ENCODE measurements at regions not wholly inside any gene's neighbourhood (a gene's known extent, or its start where the extent isn't known, plus 50 kb on each side); places are given as distances from the start of the nearest gene placed in this dataset.

DNA sequence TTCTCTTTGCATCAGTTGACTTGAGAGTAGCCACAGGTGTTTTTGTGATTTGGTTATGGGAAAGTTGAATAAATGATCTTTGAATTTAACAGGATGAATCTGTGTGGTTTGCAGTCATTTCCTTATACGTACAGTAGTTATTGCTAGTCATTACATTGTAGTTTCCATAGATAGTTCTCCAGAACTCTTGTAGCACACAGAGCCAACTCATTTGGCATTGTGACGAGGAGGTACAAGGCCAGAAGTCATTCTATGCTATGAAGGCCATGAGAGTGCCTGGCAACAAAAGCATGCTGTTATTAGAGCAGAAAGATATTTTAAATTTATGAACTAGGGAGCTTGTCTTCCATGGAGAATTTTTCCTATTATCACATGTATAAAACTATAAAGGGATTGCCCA is 973.0 kb upstream of the CHAC2 start:
- Histone ChIP-seq H3K4ac (ENCODE audit: low read length) (no peak overlapping the region), H2AFZ (ENCODE audit: low read length) (no peak overlapping the region), H3K27ac (replicated peaks; ENCODE audit: low read length) (no peak overlapping the region), H3K18ac (ENCODE audit: low read length) (no peak overlapping the region), H2BK5ac (ENCODE audit: low read length) (no peak overlapping the region), H4K8ac (ENCODE audit: low read depth, low read length) (no peak overlapping the region), H3K9ac (ENCODE audit: low read depth, low read length, poor library complexity) (no peak overlapping the region), H3K4me3 (ENCODE audit: low read length in 2 of 2) (no peak overlapping the region), H3K9me3 (replicated peaks in 1 of 2; ENCODE audit: control insufficient read depth in 2 of 2, insufficient read depth in 1 of 2, low read depth in 1 of 2, low read length in 2 of 2) (no peaks in the 10 kb centered on the region), H3K36me3 (replicated peaks in 1 of 2; ENCODE audit: control insufficient read depth in 2 of 2, insufficient read depth in 2 of 2, low read length in 2 of 2) (no peaks in the 10 kb centered on the region), H3K79me1 (ENCODE audit: low read depth, low read length) (no peaks in the 10 kb centered on the region), H3K4me1 (ENCODE audit: control insufficient read depth in 2 of 2, insufficient read depth in 1 of 2, low read depth in 1 of 2, low read length in 2 of 2) (peaks cover 0 to 3% of the 10 kb centered on the region in 2 donors), H2BK15ac (ENCODE audit: low read length) (no peak overlapping the region), H3K23ac (ENCODE audit: low read depth, low read length, poor library complexity) (no peak overlapping the region), H2AK5ac (ENCODE audit: low read depth, low read length) (no peak overlapping the region), H2BK12ac (ENCODE audit: low read length) (no peak overlapping the region), H4K91ac (ENCODE audit: low read depth, low read length, poor library complexity) (no peak overlapping the region), H3K14ac (ENCODE audit: low read length) (no peak overlapping the region), H3K27me3 (ENCODE audit: control insufficient read depth in 3 of 3, insufficient read depth in 3 of 3, low read depth in 1 of 3, low read length in 3 of 3) (no peaks in the 10 kb centered on the region), H3K4me2 (ENCODE audit: insufficient read depth, low read length, poor library complexity, severe bottlenecking) (no peak overlapping the region), H2BK120ac (ENCODE audit: low read depth, low read length) (no peak overlapping the region)
- no peak for DNase-seq (ENCODE audit: low spot score)
- whole genome bisulfite sequencing, 2 donors (ENCODE audit: extremely low coverage in 2 of 2, insufficient read length in 2 of 2, insufficient replicate concordance in 1 of 2) = no CpG with 5 or more reads among the region's 2 CpGs

DNA sequence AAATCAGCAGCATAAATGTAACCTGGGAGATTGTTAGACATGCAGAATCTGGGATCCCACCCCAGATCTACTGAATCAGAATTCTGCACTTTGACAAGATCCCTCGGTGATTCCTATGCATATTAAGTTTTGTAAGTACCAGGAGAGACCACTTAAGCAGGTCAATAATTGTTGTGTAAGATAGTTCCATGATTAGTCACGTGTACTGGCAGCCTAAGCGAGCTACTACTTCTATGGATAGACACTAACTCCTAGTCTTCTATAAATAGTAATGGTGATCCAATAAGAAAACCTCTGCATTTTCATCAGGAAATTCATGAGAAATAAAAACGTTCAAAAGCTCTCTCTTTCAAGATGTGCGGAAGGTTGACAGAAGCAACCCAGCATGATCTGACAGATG is 988.2 kb upstream of the CHAC2 start:
- WGBS, 2 donors (ENCODE audit: extremely low coverage in 2 of 2, insufficient read length in 2 of 2, insufficient replicate concordance in 1 of 2) = no CpG with 5 or more reads among the region's 5 CpGs
- Histone ChIP-seq H3K27me3 (ENCODE audit: control insufficient read depth in 3 of 3, insufficient read depth in 3 of 3, low read depth in 1 of 3, low read length in 3 of 3) (no peaks in the 10 kb centered on the region), H3K4me2 (ENCODE audit: insufficient read depth, low read length, poor library complexity, severe bottlenecking) (no peak overlapping the region), H2BK15ac (ENCODE audit: low read length) (no peak overlapping the region), H2BK120ac (ENCODE audit: low read depth, low read length) (no peak overlapping the region), H3K18ac (ENCODE audit: low read length) (no peak overlapping the region), H3K14ac (ENCODE audit: low read length) (no peak overlapping the region), H3K4me3 (ENCODE audit: low read length in 2 of 2) (no peak overlapping the region), H3K4ac (ENCODE audit: low read length) (no peak overlapping the region), H2BK5ac (ENCODE audit: low read length) (no peak overlapping the region), H3K4me1 (ENCODE audit: control insufficient read depth in 2 of 2, insufficient read depth in 1 of 2, low read depth in 1 of 2, low read length in 2 of 2) (no peaks in the 10 kb centered on the region), H2AK5ac (ENCODE audit: low read depth, low read length) (no peak overlapping the region), H3K9me3 (replicated peaks in 1 of 2; ENCODE audit: control insufficient read depth in 2 of 2, insufficient read depth in 1 of 2, low read depth in 1 of 2, low read length in 2 of 2) (no peaks in the 10 kb centered on the region), H3K27ac (replicated peaks; ENCODE audit: low read length) (no peak overlapping the region), H2BK12ac (ENCODE audit: low read length) (no peak overlapping the region), H3K36me3 (replicated peaks in 1 of 2; ENCODE audit: control insufficient read depth in 2 of 2, insufficient read depth in 2 of 2, low read length in 2 of 2) (no peaks in the 10 kb centered on the region), H3K9ac (ENCODE audit: low read depth, low read length, poor library complexity) (no peak overlapping the region), H2AFZ (ENCODE audit: low read length) (no peak overlapping the region), H3K23ac (ENCODE audit: low read depth, low read length, poor library complexity) (no peak overlapping the region), H4K91ac (ENCODE audit: low read depth, low read length, poor library complexity) (no peak overlapping the region), H3K79me1 (ENCODE audit: low read depth, low read length) (no peaks in the 10 kb centered on the region), H4K8ac (ENCODE audit: low read depth, low read length) (no peak overlapping the region)
- DNase-seq (ENCODE audit: low spot score) = no peak

GRCh38 chr2:52776571-52776970 is 991.0 kb upstream of the CHAC2 start:
- no peak overlapping the region for H2AK5ac ChIP-seq (ENCODE audit: low read depth, low read length)
- H4K8ac ChIP-seq (ENCODE audit: low read depth, low read length) = no peak overlapping the region
- H3K4me3 ChIP-seq (ENCODE audit: low read length in 2 of 2) = no peak overlapping the region
- no peak for DNase-seq (ENCODE audit: low spot score)
- no peak overlapping the region for H3K14ac ChIP-seq (ENCODE audit: low read length)
- H3K4me2 ChIP-seq (ENCODE audit: insufficient read depth, low read length, poor library complexity, severe bottlenecking) = no peak overlapping the region
- no peak overlapping the region for H2AFZ ChIP-seq (ENCODE audit: low read length)
- no peaks in the 10 kb centered on the region for H3K4me1 ChIP-seq (ENCODE audit: control insufficient read depth in 2 of 2, insufficient read depth in 1 of 2, low read depth in 1 of 2, low read length in 2 of 2)
- H2BK120ac ChIP-seq (ENCODE audit: low read depth, low read length) = no peak overlapping the region
- H3K79me1 ChIP-seq (ENCODE audit: low read depth, low read length) = no peaks in the 10 kb centered on the region
- no peak overlapping the region for H2BK5ac ChIP-seq (ENCODE audit: low read length)
- H3K18ac ChIP-seq (ENCODE audit: low read length) = no peak overlapping the region
- no peaks in the 10 kb centered on the region for H3K9me3 ChIP-seq (replicated peaks in 1 of 2; ENCODE audit: control insufficient read depth in 2 of 2, insufficient read depth in 1 of 2, low read depth in 1 of 2, low read length in 2 of 2)
- no peak overlapping the region for H3K23ac ChIP-seq (ENCODE audit: low read depth, low read length, poor library complexity)
- no CpG with 5 or more reads among the region's 1 CpG for WGBS, 2 donors (ENCODE audit: extremely low coverage in 2 of 2, insufficient read length in 2 of 2, insufficient replicate concordance in 1 of 2)
- no peak overlapping the region for H3K9ac ChIP-seq (ENCODE audit: low read depth, low read length, poor library complexity)
- no peak overlapping the region for H2BK15ac ChIP-seq (ENCODE audit: low read length)
- H3K27me3 ChIP-seq (ENCODE audit: control insufficient read depth in 3 of 3, insufficient read depth in 3 of 3, low read depth in 1 of 3, low read length in 3 of 3) = no peaks in the 10 kb centered on the region
- no peak overlapping the region for H2BK12ac ChIP-seq (ENCODE audit: low read length)
- no peak overlapping the region for H4K91ac ChIP-seq (ENCODE audit: low read depth, low read length, poor library complexity)
- no peak overlapping the region for H3K4ac ChIP-seq (ENCODE audit: low read length)
- no peaks in the 10 kb centered on the region for H3K36me3 ChIP-seq (replicated peaks in 1 of 2; ENCODE audit: control insufficient read depth in 2 of 2, insufficient read depth in 2 of 2, low read length in 2 of 2)
- H3K27ac ChIP-seq (replicated peaks; ENCODE audit: low read length) = no peak overlapping the region

- DNase-seq (ENCODE audit: low spot score) = no peak
- Histone ChIP-seq H2AK5ac (ENCODE audit: low read depth, low read length) (no peak overlapping the region), H3K36me3 (replicated peaks in 1 of 2; ENCODE audit: control insufficient read depth in 2 of 2, insufficient read depth in 2 of 2, low read length in 2 of 2) (no peaks in the 10 kb centered on the region), H2BK5ac (ENCODE audit: low read length) (no peak overlapping the region), H3K27me3 (ENCODE audit: control insufficient read depth in 3 of 3, insufficient read depth in 3 of 3, low read depth in 1 of 3, low read length in 3 of 3) (no peaks in the 10 kb centered on the region), H3K18ac (ENCODE audit: low read length) (no peak overlapping the region), H3K4me2 (ENCODE audit: insufficient read depth, low read length, poor library complexity, severe bottlenecking) (no peak overlapping the region), H3K4me3 (ENCODE audit: low read length in 2 of 2) (no peak overlapping the region), H2BK12ac (ENCODE audit: low read length) (no peak overlapping the region), H2BK15ac (ENCODE audit: low read length) (no peak overlapping the region), H3K4me1 (ENCODE audit: control insufficient read depth in 2 of 2, insufficient read depth in 1 of 2, low read depth in 1 of 2, low read length in 2 of 2) (no peaks in the 10 kb centered on the region), H3K9ac (ENCODE audit: low read depth, low read length, poor library complexity) (no peak overlapping the region), H3K4ac (ENCODE audit: low read length) (no peak overlapping the region), H3K79me1 (ENCODE audit: low read depth, low read length) (no peaks in the 10 kb centered on the region), H3K27ac (replicated peaks; ENCODE audit: low read length) (no peak overlapping the region), H4K8ac (ENCODE audit: low read depth, low read length) (no peak overlapping the region), H2BK120ac (ENCODE audit: low read depth, low read length) (no peak overlapping the region), H3K9me3 (replicated peaks in 1 of 2; ENCODE audit: control insufficient read depth in 2 of 2, insufficient read depth in 1 of 2, low read depth in 1 of 2, low read length in 2 of 2) (no peaks in the 10 kb centered on the region), H2AFZ (ENCODE audit: low read length) (no peak overlapping the region), H3K23ac (ENCODE audit: low read depth, low read length, poor library complexity) (no peak overlapping the region), H4K91ac (ENCODE audit: low read depth, low read length, poor library complexity) (no peak overlapping the region), H3K14ac (ENCODE audit: low read length) (no peak overlapping the region)
- no CpG with 5 or more reads among the region's 2 CpGs for WGBS, 2 donors (ENCODE audit: extremely low coverage in 2 of 2, insufficient read length in 2 of 2, insufficient replicate concordance in 1 of 2)
These were observed 991.9 kb upstream of the CHAC2 start for GRCh38 chr2:52775674-52776073.

All from neuronal stem cell (in vitro differentiated cells).